K562 (cell line): ENCODE measurements at regions not wholly inside any gene's neighbourhood (a gene's known extent, or its start where the extent isn't known, plus 50 kb on each side); places are given as distances from the start of the nearest gene placed in this dataset.

ENCODE experiments used
- ATAC-seq: fragments of 200-7000 bp; cut with Tn5 transposase; 3 replicates; pipeline ENCODE4 v1.9.1; 2020; ENCODE audit warnings: moderate library complexity
- BruUV-seq: library from RNA; stranded (reverse); fragments of 400-500 nt; replicated peaks from 2 replicates; lab custom pipeline; 2021; lab: Mats Ljungman, UMichigan
- CTCF ChIA-PET: fragments of 300-600 bp; formaldehyde crosslinking; extraction: SDS; loops from one replicate; lab custom pipeline; 2021; ENCODE audit warnings: low intra/inter-chr PET ratio; lab: Yijun Ruan, JAX
- POLR2A ChIA-PET: fragments of 300-600, 350-650 bp; sonication (Branson Sonifier 250); formaldehyde crosslinking; extraction: SDS; loops from one replicate; lab custom pipeline; 2021; ENCODE audit warnings: antibody characterized with exemption, inconsistent platforms; lab: Yijun Ruan, JAX
- DNase-seq, 4 experiments: peaks; one replicate each; pipeline versions ENCODE4 v3.0.0 to v3.0.0-alpha.2; 2011 to 2018; ENCODE audit warnings: low spot score in 3 of 4, mixed read lengths in 3 of 4; ENCODE audit errors: extremely low read depth in 1 of 4
- FAIRE-seq: peaks from 2 replicates; lab custom pipeline; 2011; peaks lifted over from hg19 to GRCh38; lab: Jason Lieb, UNC
- H2AFZ ChIP-seq: 2 replicates; pipeline ENCODE4 v1.6.0; 2011; ENCODE audit warnings: low read depth, low read length, control low read depth, inconsistent platforms
- H3K27ac ChIP-seq: fragments of 200-600 bp; 3 replicates; pipeline ENCODE4 v1.8.0; 2011; ENCODE audit warnings: low read depth, mild to moderate bottlenecking, control low read depth, inconsistent platforms, low read length, moderate library complexity, mixed read lengths; ENCODE audit errors: extremely low read depth
- H3K27me3 ChIP-seq, 2 experiments: fragments of 300-600 bp in 1 of 2; 2 replicates in 1 of 2; 3 replicates in 1 of 2; pipeline versions ENCODE4 v1.6.0 to v1.8.0; 2011; ENCODE audit warnings: inconsistent platforms in 2 of 2, low read length in 2 of 2, mild to moderate bottlenecking in 1 of 2, mixed read lengths in 1 of 2, moderate library complexity in 1 of 2; ENCODE audit not compliant: control insufficient read depth in 2 of 2, insufficient read depth in 2 of 2
- H3K36me3 ChIP-seq: fragments of 300-600 bp; 3 replicates; pipeline ENCODE4 v1.8.0; 2011; ENCODE audit warnings: mild to moderate bottlenecking, low read length, inconsistent platforms; ENCODE audit not compliant: control insufficient read depth, insufficient read depth
- H3K4me1 ChIP-seq, 2 experiments: fragments of 200-600 bp in 1 of 2; replicated peaks in 1 of 2; 2 replicates in 1 of 2; 3 replicates in 1 of 2; pipeline versions ENCODE4 v1.5.1 to v1.8.0; 2011; ENCODE audit warnings: inconsistent platforms in 2 of 2, low read length in 2 of 2, mild to moderate bottlenecking in 1 of 2, mixed read lengths in 1 of 2, moderate library complexity in 1 of 2; ENCODE audit not compliant: control insufficient read depth in 2 of 2, insufficient read depth in 2 of 2
- H3K4me2 ChIP-seq: 2 replicates; pipeline ENCODE4 v1.6.1; 2011; ENCODE audit warnings: low read length, control low read depth, inconsistent platforms, mixed read lengths; ENCODE audit not compliant: insufficient read depth
- H3K4me3 ChIP-seq: fragments of 200-600 bp; sonication (generic), shearing (Covaris generic); 2 replicates; pipeline ENCODE4 v1.5.1; 2016; ENCODE audit warnings: control low read depth, inconsistent platforms
- H3K79me2 ChIP-seq: fragments of 200-600 bp; 3 replicates; pipeline ENCODE4 v1.8.0; 2011; ENCODE audit warnings: low read length, inconsistent platforms; ENCODE audit not compliant: control insufficient read depth, insufficient read depth
- H3K9ac ChIP-seq, 2 experiments: 2 replicates each; pipeline versions ENCODE4 v1.6.0 to v1.6.1; 2011; ENCODE audit warnings: low read depth in 2 of 2, low read length in 2 of 2, control low read depth in 1 of 2, inconsistent platforms in 1 of 2, mild to moderate bottlenecking in 1 of 2, mixed read lengths in 1 of 2; ENCODE audit not compliant: insufficient read depth in 1 of 2
- H3K9me1 ChIP-seq: one replicate; pipeline ENCODE4 v1.6.0; 2011; ENCODE audit warnings: inconsistent platforms, mild to moderate bottlenecking, low read length, moderate library complexity; ENCODE audit not compliant: control insufficient read depth, insufficient read depth
- H3K9me3 ChIP-seq: replicated peaks from 2 replicates; pipeline ENCODE4 v1.5.1; 2011; ENCODE audit warnings: low read depth, low read length, inconsistent platforms; ENCODE audit not compliant: control insufficient read depth, insufficient read depth
- H4K20me1 ChIP-seq: replicated peaks from 2 replicates; pipeline ENCODE4 v1.6.1; 2011; ENCODE audit warnings: low read length, inconsistent platforms, mixed read lengths; ENCODE audit not compliant: control insufficient read depth, insufficient read depth
- ARID3B ChIP-seq: fragments of 250-450 bp; sonication (Bioruptor Pico); IDR thresholded peaks from 2 replicates; pipeline ENCODE4 v1.4.0; 2020; ENCODE audit warnings: borderline replicate concordance
- CCNT2 ChIP-seq: IDR thresholded peaks from 2 replicates; pipeline ENCODE4 v1.6.1; 2011; ENCODE audit warnings: borderline replicate concordance, low read depth, mild to moderate bottlenecking, moderate library complexity, mixed read lengths, low read length; ENCODE audit not compliant: insufficient read length; ENCODE audit errors: extremely low read depth
- HINFP ChIP-seq: fragments of 450-650 bp; conservative IDR thresholded peaks from 2 replicates; pipeline ENCODE4 v1.6.1; 2016; ENCODE audit warnings: missing genetic modification characterization, low read depth, mild to moderate bottlenecking, control low read depth, missing compliant biosample characterization
- HMGN3 ChIP-seq: IDR thresholded peaks from 2 replicates; pipeline ENCODE4 v1.6.1; 2011; ENCODE audit warnings: borderline replicate concordance, low read depth, mild to moderate bottlenecking, mixed read lengths, low read length; ENCODE audit not compliant: insufficient read length; ENCODE audit errors: extremely low read depth
- HMGXB4 ChIP-seq: sonication (generic); formaldehyde crosslinking; IDR thresholded peaks from 2 replicates; pipeline ENCODE4 v1.8.1; 2023; ENCODE audit warnings: mild to moderate bottlenecking, missing genetic modification reagents
- KAT2B ChIP-seq: IDR thresholded peaks from one replicate; pipeline ENCODE4 v1.6.1; 2012; ENCODE audit warnings: low read depth, mild to moderate bottlenecking, control low read depth, inconsistent platforms, low read length, moderate library complexity
- KLF1 ChIP-seq: fragments of 450-650 bp; IDR thresholded peaks from 2 replicates; pipeline ENCODE4 v1.6.1; 2016; ENCODE audit warnings: missing genetic modification characterization, missing compliant biosample characterization
- LCOR ChIP-seq: sonication (generic); formaldehyde crosslinking; IDR thresholded peaks from 2 replicates; pipeline ENCODE4 v1.8.0; 2022; ENCODE audit warnings: mild to moderate bottlenecking, missing genetic modification reagents
- NFXL1 ChIP-seq: fragments of 450-650 bp; formaldehyde crosslinking; IDR thresholded peaks from 2 replicates; pipeline ENCODE4 v1.4.0; 2021; ENCODE audit warnings: mild to moderate bottlenecking
- PHF21A ChIP-seq: fragments of 450-650 bp; IDR thresholded peaks from 2 replicates; pipeline ENCODE4 v1.6.1; 2017; ENCODE audit warnings: low read depth, borderline replicate concordance
- RNF219 ChIP-seq: fragments of 250-450 bp; sonication (Bioruptor Pico); IDR thresholded peaks from 2 replicates; pipeline ENCODE4 v1.5.0; 2022; ENCODE audit warnings: mild to moderate bottlenecking
- TEAD4 ChIP-seq, 2 experiments: sonication (generic) in 1 of 2; formaldehyde crosslinking in 1 of 2; IDR thresholded peaks; 2 replicates each; pipeline versions ENCODE4 v1.6.1 to v1.8.0; 2012 to 2022; ENCODE audit warnings: borderline replicate concordance in 1 of 2, inconsistent platforms in 1 of 2, low read length in 1 of 2, mild to moderate bottlenecking in 1 of 2, missing genetic modification reagents in 1 of 2
- TFAM ChIP-seq: fragments of 250-450 bp; sonication (Bioruptor Pico); conservative IDR thresholded peaks from 2 replicates; pipeline ENCODE4 v1.5.0; 2021; ENCODE audit warnings: mild to moderate bottlenecking, moderate library complexity
- ZBTB7A ChIP-seq: IDR thresholded peaks from 2 replicates; pipeline ENCODE4 v1.6.1; 2011; ENCODE audit warnings: low read depth, mild to moderate bottlenecking, low read length, moderate library complexity, borderline replicate concordance; ENCODE audit not compliant: control insufficient read depth
- ZNF584 ChIP-seq: fragments of 200-800 bp; sonication (Bioruptor generic); IDR thresholded peaks from 2 replicates; pipeline ENCODE4 v1.6.1; 2016; ENCODE audit warnings: low read depth, mild to moderate bottlenecking, missing genetic modification characterization, missing compliant biosample characterization
- ZNF764 ChIP-seq: fragments of 250-450 bp; sonication (Bioruptor Pico); IDR thresholded peaks from 2 replicates; pipeline ENCODE4 v1.4.0; 2020; ENCODE audit warnings: low read depth, mild to moderate bottlenecking, moderate library complexity
- in situ Hi-C: fragments of 300-500 bp; cut with MboI; formaldehyde crosslinking; loops from 4 replicates; pipeline ENCODE4 v1.15.0; 2018; ENCODE audit warnings: inconsistent platforms, mixed read lengths
- intact Hi-C: fragments of 100-400 bp; cut with micrococcal nuclease; formaldehyde crosslinking; loops from 2 replicates; pipeline ENCODE4 v1.14.2; 2022

- Histone ChIP-seq H3K4me1 (no peaks in the 10 kb centered on the region), H3K36me3 (no peaks in the 10 kb centered on the region), H3K27me3 (no peaks in the 10 kb centered on the region), H3K27ac (no peak overlapping the region), H4K20me1 (no peaks in the 10 kb centered on the region), H3K79me2 (no peaks in the 10 kb centered on the region), H2AFZ (no peak overlapping the region), H3K9ac (no peak overlapping the region), H3K9me3 (no peaks in the 10 kb centered on the region), H3K4me2 (no peak overlapping the region), H3K9me1 (no peaks in the 10 kb centered on the region), H3K4me3 (no peak overlapping the region)
- no peak for DNase-seq
- POLR2A ChIA-PET = no interaction called here
- intact Hi-C loops (no loop called here), in situ Hi-C loops (no loop called here)
- no TSS peak for BruUV-seq
- CTCF ChIA-PET = no interaction called here
- ATAC-seq = no peak
- FAIRE-seq = no peak
- TF ChIP-seq KLF1 (tag) (no peak), PHF21A (no peak), ZNF764 (no peak), HINFP (tag) (no peak), ZNF584 (no peak), KAT2B (no peak), TFAM (CRISPR knock-in tag) (no peak), NFXL1 (CRISPR knock-in tag) (no peak), LCOR (CRISPR knock-in tag) (no peak), HMGXB4 (CRISPR knock-in tag) (no peak), TEAD4 (IDR thresholded peaks at IDR 0.05; ENCODE audit: low read length) (no peak), TEAD4 (CRISPR knock-in tag; IDR thresholded peaks at IDR 0.05; ENCODE audit: borderline replicate concordance) (no peak), ZBTB7A (no peak), HMGN3 (no peak), CCNT2 (no peak), ARID3B (CRISPR knock-in tag) (no peak), RNF219 (no peak)
These were observed 58.0 kb upstream of the AVPR1A start for GRCh38 chr12:63208956-63209355.
